HG03135 (cell line): ENCODE measurements at regions not wholly inside any gene's neighbourhood (a gene's known extent, or its start where the extent isn't known, plus 50 kb on each side); places are given as distances from the start of the nearest gene placed in this dataset.
"Not testable (repeated sequence)": the region's sequence is repeated elsewhere in the genome, so short reads cannot be mapped to it uniquely, and the experiment has no call there.

Source experiments
- ATAC-seq: cut with Tn5 transposase; IDR thresholded peaks from one replicate; pipeline ENCODE4 v1.9.1; 2021; ENCODE audit warnings: mild to moderate bottlenecking, moderate library complexity; ENCODE audit not compliant: unreplicated experiment

- no peak for ATAC-seq
Observed at GRCh38 chr13:99677116-99677951, 176.1 kb downstream of the TM9SF2 start.

DNA sequence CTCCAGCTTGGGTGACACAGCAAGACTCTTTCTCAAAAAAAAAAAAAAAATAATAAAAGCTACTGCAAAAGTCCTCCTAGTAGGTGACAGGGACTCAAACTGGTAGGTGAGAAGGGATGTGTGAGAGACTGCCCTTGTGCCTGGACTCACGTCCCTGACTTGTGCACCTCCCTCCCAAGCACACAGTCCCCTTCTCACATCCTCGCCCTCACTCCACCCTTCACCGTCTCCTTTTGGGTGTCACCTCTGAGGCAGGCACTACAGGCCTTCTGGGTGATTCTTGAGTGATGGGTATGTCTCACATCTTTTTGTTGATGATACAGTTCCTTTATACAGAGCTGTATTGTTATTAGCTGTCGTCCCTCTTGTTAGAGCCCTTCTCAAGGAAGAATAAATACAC lies 170.5 kb downstream of the TM9SF2 start:
- ATAC-seq: no peak

DNA sequence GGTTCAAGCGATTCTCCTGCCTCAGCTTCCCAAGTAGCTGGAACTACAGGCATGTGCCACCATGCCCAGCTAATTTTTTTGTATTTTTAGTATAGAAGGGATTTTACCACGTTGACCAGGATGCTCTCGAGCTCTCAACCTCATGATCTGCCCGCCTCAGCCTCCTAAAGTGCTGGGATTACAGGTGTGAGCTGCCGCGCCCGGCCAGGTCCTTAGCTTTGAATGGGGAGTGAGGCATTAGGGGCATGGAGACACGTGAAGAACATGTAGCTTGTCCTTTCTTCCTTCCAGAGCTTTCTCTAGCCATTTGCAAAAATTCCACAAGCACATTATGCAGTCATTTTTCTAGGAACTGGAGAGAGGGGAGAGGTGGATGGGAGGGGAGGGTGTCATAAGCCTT lies 167.8 kb downstream of the TM9SF2 start:
- not testable (repeated sequence) for ATAC-seq

- ATAC-seq: no peak
Observed at GRCh38 chr13:99666146-99666805, 165.0 kb downstream of the TM9SF2 start.

DNA sequence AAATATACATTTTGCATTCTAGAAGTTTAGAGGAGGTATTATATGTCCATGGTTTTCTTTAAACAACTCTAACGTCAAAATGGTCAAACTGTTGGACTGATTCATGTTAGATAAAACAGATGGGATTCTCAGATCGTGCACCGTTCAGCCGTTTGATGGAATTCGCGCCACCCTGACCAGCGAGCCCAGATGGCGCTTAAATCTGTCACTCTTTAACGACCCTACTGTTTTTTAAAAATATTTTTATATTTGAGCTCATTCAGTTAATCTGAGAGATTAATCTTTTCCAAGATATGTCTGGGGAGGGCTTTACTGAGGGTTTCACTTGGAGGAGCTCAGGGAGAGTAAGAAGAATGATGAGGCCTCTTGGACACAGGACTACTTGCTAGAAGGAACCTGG lies 164.4 kb downstream of the TM9SF2 start:
- ATAC-seq: no peak

DNA sequence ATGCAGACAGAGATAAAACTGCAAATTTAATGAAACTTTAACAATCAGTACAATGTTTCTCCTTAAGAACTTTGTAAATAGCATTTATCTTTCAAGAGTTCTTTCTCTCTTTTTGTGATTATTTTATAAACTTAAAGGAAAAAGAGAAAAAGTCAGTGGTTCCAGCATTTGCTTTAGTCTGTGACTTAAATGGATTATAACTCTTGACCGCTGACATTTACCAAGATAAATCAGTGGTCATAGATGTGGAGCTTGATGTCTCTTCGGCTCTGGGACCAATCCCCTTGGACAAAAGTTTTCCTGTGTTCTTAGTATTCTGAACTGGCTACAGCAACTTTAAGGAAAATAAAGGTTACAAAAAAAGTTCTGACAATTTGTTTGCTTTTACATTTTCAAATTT lies 162.6 kb downstream of the TM9SF2 start:
- no peak for ATAC-seq

DNA sequence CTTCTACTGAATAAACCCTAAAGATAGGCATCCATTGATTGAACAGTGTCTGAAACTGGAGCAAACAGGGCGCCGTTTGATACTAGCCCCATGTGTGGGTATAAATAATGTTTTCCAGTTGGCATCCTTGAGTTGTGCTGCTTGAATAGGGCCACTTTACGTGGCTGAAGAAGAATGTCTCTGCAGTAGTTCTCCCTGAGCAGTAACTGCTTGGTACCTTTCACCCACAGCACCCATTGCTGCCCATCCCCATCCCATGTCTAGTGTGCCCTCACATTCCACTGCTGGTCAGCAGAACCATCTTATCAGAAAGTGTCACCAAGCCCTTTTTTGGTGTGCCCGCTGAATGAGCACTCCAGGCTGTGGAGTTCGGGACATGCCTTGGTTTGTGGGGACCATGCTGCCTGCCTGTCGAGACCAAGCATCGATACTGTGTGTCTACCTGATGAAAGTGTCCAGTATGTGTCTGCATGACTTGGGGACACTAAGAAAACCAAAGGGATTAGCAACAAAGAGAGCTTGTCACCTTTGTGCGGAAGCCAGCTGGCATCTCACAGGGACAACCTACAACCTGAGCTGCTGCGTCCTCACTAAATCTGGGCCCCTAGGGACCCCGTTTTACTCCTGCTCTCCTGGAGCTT lies 162.0 kb downstream of the TM9SF2 start:
- ATAC-seq: no peak

GRCh38 chr13:99662678-99663077 lies 161.4 kb downstream of the TM9SF2 start:
- ATAC-seq: no peak

DNA sequence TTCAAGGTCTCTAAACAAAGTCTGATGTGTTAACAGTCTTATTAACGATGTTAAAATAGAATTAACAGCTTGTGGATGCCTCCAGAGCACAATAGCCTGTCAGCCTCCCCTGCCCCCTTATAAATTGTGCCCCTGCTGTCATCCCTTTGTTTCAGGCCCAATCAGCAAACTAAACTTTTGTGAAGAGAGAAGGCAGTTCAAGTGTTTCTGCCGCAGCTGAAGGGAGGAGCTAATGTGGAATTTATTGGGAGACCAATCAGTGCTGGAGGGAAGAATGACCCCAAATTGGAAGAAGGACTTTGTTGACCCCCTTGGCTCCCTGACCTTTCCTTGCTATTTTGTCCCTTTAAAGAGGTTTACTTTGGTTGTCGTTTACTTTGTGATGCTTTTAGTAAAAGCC lies 160.5 kb downstream of the TM9SF2 start:
- no peak for ATAC-seq

DNA sequence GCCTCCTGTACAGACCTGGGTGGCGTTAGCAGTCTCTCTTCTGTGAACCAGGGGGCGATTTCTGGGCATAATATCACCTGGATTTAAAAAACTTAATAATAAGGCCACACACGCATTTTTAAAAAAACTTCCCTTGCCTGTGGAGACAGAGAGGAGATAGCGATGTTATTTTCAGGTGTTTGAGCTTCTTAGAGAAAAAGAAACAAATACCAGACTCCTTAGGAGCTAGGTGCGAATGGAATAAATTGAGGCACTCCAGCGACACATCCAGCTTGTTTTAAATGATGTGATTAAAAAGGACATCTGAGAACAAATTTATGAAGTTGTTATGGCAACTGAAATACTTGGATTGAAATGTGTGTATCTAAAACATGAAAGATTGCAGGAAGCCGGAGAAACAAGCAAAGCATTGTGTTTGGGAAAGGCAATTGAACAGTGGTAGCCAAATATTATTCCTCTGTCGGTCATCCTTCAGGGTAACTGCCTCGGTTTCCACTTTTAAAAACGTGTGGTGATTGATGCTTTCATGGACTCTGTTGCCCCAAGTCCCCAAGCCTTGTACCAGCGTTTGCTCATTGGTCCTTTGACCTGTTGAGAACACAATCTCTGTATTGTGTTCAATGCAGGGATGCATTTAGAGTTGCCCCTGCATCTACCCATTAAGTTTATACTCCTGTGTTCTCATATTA lies 158.7 kb downstream of the TM9SF2 start:
- no peak for ATAC-seq

DNA sequence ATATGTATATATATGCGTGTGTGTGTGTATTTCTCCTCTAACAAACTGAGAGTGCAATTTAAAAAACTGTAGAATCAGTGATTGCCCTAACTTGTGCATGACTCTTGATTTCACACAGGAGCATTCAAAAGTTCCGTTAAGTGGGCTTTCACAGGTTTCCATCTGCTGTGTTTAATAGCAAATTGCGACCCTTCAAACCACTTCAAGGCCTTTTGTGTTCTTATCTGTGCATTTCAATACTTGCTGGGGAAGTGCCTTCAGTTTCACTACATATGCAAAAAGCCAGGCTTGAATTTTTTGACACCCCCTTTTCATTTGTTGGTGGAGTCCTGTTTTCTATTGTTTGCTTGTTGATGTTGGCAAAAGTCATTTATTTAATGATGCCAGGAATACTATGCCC lies 158.0 kb downstream of the TM9SF2 start:
- no peak for ATAC-seq

- ATAC-seq: peak; percentile 55
Observed at GRCh38 chr13:99658261-99658991, 157.2 kb downstream of the TM9SF2 start.

DNA sequence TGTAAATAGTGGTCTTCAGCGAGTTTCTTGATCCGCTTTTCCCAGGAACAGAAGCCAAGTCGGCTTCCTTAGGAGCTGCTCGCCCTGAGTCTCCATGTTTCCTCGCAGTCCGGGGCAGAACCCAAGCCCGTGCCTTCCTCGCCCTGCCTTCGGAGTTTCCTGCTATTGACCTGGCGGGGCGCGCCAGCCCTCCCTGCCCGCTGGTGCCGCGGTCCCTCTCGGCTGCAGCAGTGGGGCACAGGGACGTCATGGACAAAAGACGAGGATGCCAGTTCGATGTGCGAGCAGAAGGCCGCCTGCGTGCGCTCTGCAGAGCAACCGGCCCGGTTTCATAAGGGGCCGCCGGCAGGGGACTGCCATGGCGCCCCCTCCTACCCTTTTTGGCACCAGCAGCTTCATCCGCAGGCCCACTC lies 156.6 kb downstream of the TM9SF2 start:
- peak; percentile 40 for ATAC-seq

DNA sequence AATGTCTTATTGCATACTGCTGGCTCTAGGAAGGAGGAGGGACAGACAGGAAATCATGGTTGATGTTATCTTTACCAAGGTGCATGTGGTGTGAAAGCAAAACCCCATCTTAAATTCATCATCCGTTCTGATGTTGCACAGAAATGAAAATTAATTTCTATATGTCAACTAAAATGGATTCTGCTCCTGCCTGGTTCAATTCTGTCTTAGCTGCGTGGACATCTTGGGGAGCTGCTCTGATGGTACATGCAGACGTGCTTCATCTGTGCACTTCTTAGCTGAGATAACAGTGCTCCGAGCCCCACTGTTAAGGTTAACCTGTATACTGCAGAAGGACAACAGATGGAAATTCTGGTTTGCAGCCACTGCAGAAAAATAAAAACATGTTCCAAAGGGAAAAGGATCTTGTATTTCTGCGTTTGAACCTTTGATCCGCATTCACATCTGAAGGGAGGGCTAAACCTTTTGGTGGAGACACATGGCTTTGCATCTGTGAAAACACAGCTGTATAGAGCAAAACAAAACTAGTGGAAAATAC lies 155.6 kb downstream of the TM9SF2 start:
- no peak for ATAC-seq

DNA sequence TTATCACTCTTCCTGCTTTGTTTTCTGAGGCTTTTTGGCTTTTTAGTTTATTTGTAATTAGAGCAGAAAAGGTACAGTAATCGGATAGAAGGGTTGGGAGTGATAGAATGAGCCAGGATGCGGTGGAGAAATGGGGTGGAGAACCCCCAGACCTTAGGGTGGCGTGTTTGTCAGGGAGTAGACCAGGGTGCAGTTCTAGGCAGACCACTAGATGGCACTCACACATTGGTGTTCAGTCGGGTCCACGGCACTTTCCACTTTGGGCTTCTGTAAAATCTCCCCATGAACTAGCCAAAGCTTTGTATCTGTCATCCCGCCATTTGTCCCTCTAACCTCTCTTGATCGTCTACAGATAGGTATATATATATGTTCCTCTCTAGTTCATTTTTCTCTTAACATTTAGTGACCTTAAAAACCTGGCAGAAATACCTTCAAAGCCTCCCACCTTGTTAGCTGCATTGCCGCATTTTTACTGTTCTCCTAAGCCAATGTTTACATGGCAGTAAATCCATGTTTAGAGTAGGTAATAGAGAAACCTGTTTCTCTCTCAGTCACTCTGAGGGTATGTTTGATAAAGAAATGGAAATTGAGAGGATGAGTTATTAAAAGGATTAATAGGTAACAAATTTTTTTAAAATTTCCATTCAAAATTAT lies 154.9 kb downstream of the TM9SF2 start:
- ATAC-seq: peak; percentile 58

- ATAC-seq: no peak
Observed at GRCh38 chr13:99655351-99656091, 154.2 kb downstream of the TM9SF2 start.

- ATAC-seq: no peak
Observed at GRCh38 chr13:99654076-99654475, 152.8 kb downstream of the TM9SF2 start.

DNA sequence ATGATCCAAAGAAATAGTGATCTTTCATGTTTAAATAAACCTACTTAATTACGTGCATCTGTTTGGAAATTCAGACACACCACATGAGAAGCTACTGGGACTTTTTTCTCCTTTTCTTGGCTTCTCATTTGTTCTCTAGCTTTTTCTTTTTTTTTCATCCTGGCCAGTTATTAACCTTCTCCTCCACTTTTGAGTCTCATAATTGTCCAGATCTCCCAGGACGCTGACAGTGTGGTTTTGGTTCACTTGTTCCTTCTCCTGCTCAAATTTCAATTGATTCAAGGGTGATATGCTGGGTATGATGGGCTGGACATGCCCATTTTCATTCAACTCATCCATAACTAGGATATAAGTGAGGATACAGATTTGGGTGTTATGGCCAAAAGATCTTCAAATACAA lies 152.3 kb downstream of the TM9SF2 start:
- no peak for ATAC-seq

DNA sequence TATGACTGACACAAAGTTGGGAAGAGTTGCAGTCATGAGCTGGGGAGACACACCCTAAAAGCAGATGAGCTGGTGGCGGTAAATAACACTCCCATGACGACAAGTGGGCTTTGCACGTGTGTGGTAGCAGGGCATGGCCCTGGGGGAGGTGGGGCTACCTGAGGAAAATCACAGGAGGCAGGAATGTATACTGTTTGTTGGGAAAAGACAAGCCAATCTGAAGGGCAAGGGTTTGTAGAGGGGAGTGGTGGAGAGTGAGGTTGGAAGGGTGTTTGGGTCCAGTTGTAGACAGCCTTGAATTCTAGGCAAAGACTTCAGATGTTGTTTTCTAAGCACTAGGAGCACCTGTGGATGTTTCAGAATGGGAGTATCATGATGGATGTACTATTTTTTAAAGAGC lies 151.6 kb downstream of the TM9SF2 start:
- ATAC-seq: no peak
